ENCODE measurements at regions not wholly inside any gene's neighbourhood (a gene's known extent, or its start where the extent isn't known, plus 50 kb on each side); places are given as distances from the start of the nearest gene placed in this dataset.
A peak's percentile ranks its signal among the peaks of the same experiment; 100 is the strongest.

DNA sequence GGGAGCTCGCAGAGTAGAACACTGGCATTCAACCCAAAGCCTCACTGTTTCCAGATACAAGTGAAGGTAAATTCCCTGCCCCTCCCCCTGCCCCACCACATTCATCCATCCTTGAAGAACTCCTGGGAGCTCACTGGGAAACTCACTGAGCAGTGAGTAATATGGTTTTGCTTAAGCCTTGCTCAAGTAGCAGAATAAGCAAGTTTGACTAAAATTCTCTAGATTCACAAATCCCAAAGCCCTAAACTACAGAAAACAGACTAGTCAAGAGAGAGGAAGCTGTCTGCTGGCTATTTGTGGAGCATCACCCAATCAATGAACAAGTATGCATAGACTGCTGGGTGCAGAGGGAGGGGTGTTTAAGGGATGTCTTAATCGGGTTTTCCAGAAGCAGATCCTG is 82.1 kb downstream of the UNC5CL start:
- DNase-seq: no peak
- H3K27me3 Mint-ChIP-seq (ENCODE audit: low read depth): no peaks in the 10 kb centered on the region
- H3K36me3 Mint-ChIP-seq (ENCODE audit: insufficient read depth in 2 of 2): no peaks in the 10 kb centered on the region
- H3K9me3 Mint-ChIP-seq: no peaks in the 10 kb centered on the region
- no peak for ATAC-seq (replicated peaks in 1 of 2)
- H3K4me1 Mint-ChIP-seq (ENCODE audit: low read depth): peaks cover 4% of the 10 kb centered on the region
- H3K27ac Mint-ChIP-seq: no peak overlapping the region
- H3K4me3 Mint-ChIP-seq: no peak overlapping the region

DNA sequence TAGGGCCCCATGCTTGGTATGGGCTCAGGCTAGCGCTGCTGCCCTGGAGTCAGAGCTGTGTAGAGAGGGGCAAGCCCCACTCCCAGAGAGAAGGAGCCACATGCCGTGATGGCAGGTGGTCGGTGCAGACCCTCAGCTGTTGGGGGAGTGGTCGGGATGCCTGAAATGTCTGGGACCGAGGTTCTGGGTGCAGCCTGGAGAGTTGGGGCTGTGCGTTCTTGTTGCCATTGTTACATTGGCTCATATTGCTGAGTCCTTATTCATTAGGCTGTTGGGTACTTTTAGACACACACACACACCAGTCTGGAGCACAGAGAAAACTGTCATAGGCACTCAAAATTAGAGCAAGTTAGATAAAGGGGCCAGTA is 83.9 kb downstream of the UNC5CL start:
- no peak for DNase-seq
- H3K9me3 Mint-ChIP-seq: no peaks in the 10 kb centered on the region
- H3K4me3 Mint-ChIP-seq: no peak overlapping the region
- no peak overlapping the region for H3K27ac Mint-ChIP-seq
- no peaks in the 10 kb centered on the region for H3K4me1 Mint-ChIP-seq (ENCODE audit: low read depth)
- no peak for ATAC-seq (replicated peaks in 1 of 2)
- H3K27me3 Mint-ChIP-seq (ENCODE audit: low read depth): peaks cover 14% of the 10 kb centered on the region
- no peaks in the 10 kb centered on the region for H3K36me3 Mint-ChIP-seq (ENCODE audit: insufficient read depth in 2 of 2)

DNA sequence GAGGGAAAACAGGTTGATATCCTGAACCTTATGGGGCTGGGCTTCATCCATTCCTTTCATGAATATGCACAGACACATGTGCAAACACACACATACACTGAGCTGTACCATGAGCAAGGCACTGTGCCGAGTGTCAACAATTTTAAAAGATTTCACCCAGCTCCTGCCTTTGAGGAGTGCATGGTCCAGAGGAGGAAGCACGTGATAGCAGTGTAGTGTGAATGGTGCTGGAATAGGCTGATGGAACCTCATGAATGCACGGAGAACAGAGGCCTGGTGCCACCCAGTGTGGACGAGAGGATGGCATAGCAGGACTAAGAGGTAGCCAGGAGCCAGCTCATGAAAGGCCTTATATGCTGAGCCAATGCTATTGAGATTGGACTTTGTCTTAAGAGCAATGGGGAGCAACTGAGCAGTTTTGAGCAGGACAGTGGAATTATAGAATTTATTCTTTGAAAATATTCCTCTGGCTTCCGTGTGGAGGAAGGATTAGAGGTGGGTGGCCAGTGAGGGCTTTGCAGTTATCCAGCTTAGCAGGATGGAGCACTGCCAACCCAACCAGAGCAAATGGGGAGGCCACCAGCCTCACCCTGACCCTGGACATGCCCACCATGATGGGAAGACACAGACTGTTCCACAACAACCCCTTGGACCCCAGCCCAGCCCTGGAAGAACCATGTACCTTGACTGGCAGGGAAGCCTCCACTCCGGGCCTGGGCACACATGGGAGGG is 84.4 kb downstream of the UNC5CL start:
- no peak for DNase-seq
- Mint-ChIP-seq H3K9me3 (no peaks in the 10 kb centered on the region), H3K27ac (no peak overlapping the region), H3K4me3 (no peak overlapping the region), H3K36me3 (ENCODE audit: insufficient read depth in 2 of 2) (no peaks in the 10 kb centered on the region), H3K4me1 (ENCODE audit: low read depth) (no peaks in the 10 kb centered on the region), H3K27me3 (ENCODE audit: low read depth) (peaks cover 19% of the 10 kb centered on the region)
- ATAC-seq (replicated peaks in 1 of 2): no peak

DNA sequence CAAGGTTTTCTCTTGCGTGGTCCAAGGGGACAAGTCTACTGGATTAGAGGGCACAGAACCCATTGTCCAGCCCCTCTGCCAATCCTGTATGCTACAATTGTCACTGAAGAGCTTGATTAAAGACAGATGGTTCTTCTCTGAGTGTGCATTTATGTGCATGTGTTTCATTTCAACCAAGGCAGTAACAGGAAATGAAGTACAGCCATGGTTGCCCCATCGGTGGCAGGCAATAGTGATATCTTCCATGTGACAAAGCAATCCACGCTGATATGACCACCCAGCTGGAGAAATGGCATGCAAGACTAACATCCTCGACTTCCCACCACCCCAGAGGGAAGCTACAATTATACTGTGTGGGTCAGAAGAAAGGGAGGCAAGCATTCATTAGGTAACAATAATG is 85.5 kb downstream of the UNC5CL start:
- peaks cover 21% of the 10 kb centered on the region for H3K27me3 Mint-ChIP-seq (ENCODE audit: low read depth)
- H3K4me3 Mint-ChIP-seq: no peak overlapping the region
- no peaks in the 10 kb centered on the region for H3K9me3 Mint-ChIP-seq
- no peak overlapping the region for H3K27ac Mint-ChIP-seq
- no peaks in the 10 kb centered on the region for H3K4me1 Mint-ChIP-seq (ENCODE audit: low read depth)
- DNase-seq: no peak
- no peak for ATAC-seq (replicated peaks in 1 of 2)
- H3K36me3 Mint-ChIP-seq (ENCODE audit: insufficient read depth in 2 of 2): no peaks in the 10 kb centered on the region

DNA sequence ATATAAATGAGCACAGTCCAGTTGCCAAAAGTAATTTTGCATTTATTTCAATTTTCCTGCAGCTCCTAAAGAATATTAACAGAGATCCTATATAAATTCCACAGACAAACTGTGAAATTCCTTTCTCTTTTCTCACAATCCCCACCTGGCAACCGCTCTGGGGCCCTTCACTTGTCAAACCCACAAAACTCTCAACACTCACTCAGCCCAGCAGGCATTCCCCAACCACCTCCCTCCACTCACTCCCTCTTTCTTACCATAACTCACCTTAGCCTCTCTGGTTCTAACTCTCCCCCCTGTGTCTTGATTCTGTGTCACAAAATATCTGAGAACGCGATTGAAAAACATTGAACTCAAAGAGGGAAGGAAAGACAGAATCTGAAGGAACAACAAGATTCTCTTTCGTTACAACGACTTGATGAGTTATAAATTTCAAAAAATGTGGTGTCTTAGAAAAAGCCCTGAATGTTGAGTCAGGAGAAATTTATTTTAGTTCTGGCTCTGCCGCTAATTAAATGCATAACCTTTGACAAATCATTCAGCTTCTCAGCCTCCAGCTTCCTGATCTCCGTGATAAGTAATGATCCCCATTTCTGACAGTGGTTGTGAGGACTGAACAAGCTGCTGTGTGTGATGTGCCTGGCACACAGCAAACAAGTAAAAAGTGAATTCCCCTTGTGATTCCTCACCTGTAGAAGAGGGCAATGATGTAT is 87.9 kb downstream of the UNC5CL start:
- ATAC-seq (replicated peaks in 1 of 2) (no peak), DNase-seq (no peak)
- H3K9me3 Mint-ChIP-seq: no peaks in the 10 kb centered on the region
- peaks cover 21% of the 10 kb centered on the region for H3K27me3 Mint-ChIP-seq (ENCODE audit: low read depth)
- H3K36me3 Mint-ChIP-seq (ENCODE audit: insufficient read depth in 2 of 2): no peaks in the 10 kb centered on the region
- no peak overlapping the region for H3K4me3 Mint-ChIP-seq
- no peaks in the 10 kb centered on the region for H3K4me1 Mint-ChIP-seq (ENCODE audit: low read depth)
- no peak overlapping the region for H3K27ac Mint-ChIP-seq

DNA sequence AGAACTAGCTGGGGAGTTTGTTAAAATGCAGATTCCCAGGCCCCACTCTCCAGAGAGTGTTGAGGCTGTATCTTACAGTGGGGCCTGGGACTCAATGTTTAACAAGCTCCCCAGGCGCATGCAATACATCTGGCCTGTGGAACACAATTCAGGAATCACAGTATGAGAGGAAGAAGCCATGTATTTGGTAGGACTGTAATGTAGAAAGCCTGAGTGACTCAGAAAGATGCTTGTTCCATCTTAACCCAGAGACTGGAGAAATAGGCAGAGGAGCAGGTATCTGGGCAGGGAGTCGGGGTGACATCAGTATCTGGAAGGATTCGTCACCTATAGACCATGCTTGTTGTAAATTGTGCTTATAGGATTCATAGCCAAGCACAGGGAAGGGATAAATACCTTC is 90.5 kb downstream of the UNC5CL start:
- Mint-ChIP-seq H3K27ac (no peak overlapping the region), H3K36me3 (ENCODE audit: insufficient read depth in 2 of 2) (no peaks in the 10 kb centered on the region), H3K27me3 (ENCODE audit: low read depth) (peaks cover 21% of the 10 kb centered on the region), H3K9me3 (no peaks in the 10 kb centered on the region), H3K4me1 (ENCODE audit: low read depth) (no peaks in the 10 kb centered on the region), H3K4me3 (no peak overlapping the region)
- no peak for DNase-seq
- ATAC-seq (replicated peaks in 1 of 2): peak; percentile 13 to 34

DNA sequence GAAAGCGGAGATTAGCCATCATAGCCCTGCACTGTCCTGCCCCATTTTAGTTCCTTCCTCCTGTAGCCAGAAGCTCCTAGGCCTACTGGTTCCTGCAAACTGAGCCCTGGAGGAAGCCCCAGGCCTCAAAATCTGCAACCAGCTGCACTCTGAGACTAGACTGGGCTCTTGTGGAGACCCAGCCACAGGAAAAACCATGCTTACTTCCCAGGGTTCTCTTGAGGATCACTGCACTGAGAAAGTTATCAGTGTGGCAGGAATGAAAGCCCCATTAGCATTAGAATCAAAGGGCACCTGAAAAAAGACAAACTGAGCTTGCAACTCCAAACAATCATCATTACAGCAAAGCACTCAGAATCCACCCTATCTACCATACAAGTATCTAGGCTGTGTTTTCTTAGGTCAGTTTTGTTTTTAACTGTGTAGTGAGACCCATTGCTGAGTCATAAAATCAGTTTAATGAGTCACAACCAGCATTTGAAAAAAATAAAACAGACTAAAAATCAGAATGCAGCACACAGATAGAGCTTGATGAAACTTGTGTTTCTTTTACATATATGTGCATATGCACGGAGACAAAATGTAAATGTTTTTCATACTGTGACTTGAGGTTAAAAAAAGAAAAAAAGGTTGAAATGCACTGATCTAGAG is 91.0 kb downstream of the UNC5CL start:
- DNase-seq (no peak), ATAC-seq (replicated peaks in 1 of 2) (peak; percentile 81 to 91)
- no peaks in the 10 kb centered on the region for H3K4me1 Mint-ChIP-seq (ENCODE audit: low read depth)
- peaks cover 21% of the 10 kb centered on the region for H3K27me3 Mint-ChIP-seq (ENCODE audit: low read depth)
- no peak overlapping the region for H3K27ac Mint-ChIP-seq
- no peaks in the 10 kb centered on the region for H3K36me3 Mint-ChIP-seq (ENCODE audit: insufficient read depth in 2 of 2)
- no peak overlapping the region for H3K4me3 Mint-ChIP-seq
- no peaks in the 10 kb centered on the region for H3K9me3 Mint-ChIP-seq

DNA sequence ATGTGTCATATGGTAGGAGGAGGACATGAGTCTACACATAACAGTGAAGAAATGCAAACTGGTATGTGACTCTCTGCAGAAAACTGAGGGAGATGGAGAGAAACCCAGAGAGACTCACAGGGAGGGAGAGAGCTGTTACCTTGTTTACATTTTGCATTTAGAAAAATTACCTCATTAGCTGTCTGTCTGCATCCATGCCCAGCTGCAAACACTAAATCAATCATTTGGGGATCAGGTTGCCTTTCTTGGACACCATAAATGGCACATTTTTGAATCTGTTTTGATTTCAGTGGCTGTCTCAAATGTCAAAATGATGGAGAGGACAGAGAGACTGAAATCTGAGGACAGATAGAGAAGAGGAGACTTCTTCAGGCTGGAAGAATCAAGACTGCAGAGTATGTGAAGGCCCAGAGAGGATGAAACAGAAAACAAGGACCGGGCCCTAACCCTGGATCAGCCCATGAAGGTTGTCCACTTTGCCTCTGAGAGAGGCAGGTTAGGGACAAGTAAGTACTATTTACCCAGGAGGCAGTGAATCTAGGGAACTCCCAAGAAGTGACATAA is 92.2 kb downstream of the UNC5CL start:
- Mint-ChIP-seq H3K36me3 (ENCODE audit: insufficient read depth in 2 of 2) (no peaks in the 10 kb centered on the region), H3K9me3 (no peaks in the 10 kb centered on the region), H3K27me3 (ENCODE audit: low read depth) (peaks cover 21% of the 10 kb centered on the region), H3K27ac (no peak overlapping the region), H3K4me3 (no peak overlapping the region), H3K4me1 (ENCODE audit: low read depth) (no peaks in the 10 kb centered on the region)
- ATAC-seq (replicated peaks in 1 of 2): no peak
- DNase-seq: no peak

DNA sequence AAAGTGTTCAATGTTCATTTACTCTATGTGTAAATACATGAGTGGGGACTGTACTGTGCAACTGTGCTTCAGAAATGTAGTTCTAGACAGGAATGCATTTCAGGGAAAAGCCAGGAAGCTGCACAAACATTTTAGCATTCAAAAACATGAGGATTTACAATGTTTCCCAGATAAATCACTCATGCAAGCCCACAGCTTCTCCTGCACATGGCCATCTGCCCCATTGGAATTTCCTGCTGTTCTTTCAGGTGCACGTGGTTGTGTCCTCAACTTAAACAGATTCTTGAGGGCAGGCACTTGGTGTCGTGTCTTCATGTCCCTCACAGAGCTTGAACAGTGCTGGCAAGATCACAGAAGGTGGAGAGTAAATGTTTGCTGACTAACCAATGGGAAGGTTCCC is 101.5 kb downstream of the UNC5CL start:
- Mint-ChIP-seq H3K9me3 (no peaks in the 10 kb centered on the region), H3K36me3 (ENCODE audit: insufficient read depth in 2 of 2) (no peaks in the 10 kb centered on the region), H3K27ac (no peak overlapping the region), H3K4me1 (ENCODE audit: low read depth) (no peaks in the 10 kb centered on the region), H3K27me3 (ENCODE audit: low read depth) (peaks cover 16% of the 10 kb centered on the region), H3K4me3 (no peak overlapping the region)
- no peak for DNase-seq
- no peak for ATAC-seq (replicated peaks in 1 of 2)

DNA sequence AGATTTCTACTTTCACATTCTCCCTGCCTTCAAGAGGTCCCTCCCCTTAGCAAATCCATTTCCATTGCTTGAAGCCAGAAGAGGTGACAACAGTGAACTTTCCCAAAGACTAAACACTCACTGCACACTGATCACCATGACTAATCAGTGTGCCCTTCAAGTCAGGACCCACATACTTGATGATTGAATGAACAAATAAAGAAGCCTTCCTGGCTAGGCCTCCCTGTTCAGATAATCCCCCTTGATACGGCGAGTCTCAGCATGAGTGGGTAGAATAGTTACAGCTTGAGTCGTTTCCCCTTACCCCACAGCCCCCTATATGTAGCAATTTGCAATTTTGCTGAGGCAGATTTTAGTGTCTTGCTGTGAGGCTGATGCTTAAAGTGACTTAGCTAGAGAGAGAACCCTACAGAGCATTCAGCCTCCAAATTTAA is 102.2 kb downstream of the UNC5CL start:
- no peak overlapping the region for H3K4me3 Mint-ChIP-seq
- H3K4me1 Mint-ChIP-seq (ENCODE audit: low read depth): no peaks in the 10 kb centered on the region
- peaks cover 16% of the 10 kb centered on the region for H3K27me3 Mint-ChIP-seq (ENCODE audit: low read depth)
- H3K36me3 Mint-ChIP-seq (ENCODE audit: insufficient read depth in 2 of 2): no peaks in the 10 kb centered on the region
- H3K9me3 Mint-ChIP-seq: no peaks in the 10 kb centered on the region
- DNase-seq (no peak), ATAC-seq (replicated peaks in 1 of 2) (no peak)
- no peak overlapping the region for H3K27ac Mint-ChIP-seq

DNA sequence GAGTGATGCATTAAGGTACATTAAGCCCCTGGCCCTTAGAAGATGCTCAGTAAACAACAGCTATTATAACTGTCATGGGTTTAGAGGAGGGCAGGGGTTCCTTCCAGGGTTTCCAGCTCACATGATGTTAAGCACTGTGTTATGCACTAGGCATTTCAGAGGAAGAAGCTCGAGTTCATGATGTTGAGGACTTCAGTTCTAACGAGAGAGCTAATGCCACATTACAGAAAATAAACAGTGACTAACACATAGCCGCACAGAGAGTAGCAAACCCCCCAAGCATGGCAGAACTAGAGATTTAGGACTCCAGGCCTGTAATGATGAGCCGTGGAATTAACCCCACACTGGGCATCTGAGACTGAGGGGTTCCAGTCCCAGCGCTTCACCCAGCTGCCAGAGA is 105.2 kb downstream of the UNC5CL start:
- Mint-ChIP-seq H3K4me1 (ENCODE audit: low read depth) (no peaks in the 10 kb centered on the region), H3K27me3 (ENCODE audit: low read depth) (peaks cover 8% of the 10 kb centered on the region), H3K4me3 (no peak overlapping the region), H3K36me3 (ENCODE audit: insufficient read depth in 2 of 2) (no peaks in the 10 kb centered on the region), H3K9me3 (no peaks in the 10 kb centered on the region), H3K27ac (no peak overlapping the region)
- DNase-seq (no peak), ATAC-seq (replicated peaks in 1 of 2) (no peak)

DNA sequence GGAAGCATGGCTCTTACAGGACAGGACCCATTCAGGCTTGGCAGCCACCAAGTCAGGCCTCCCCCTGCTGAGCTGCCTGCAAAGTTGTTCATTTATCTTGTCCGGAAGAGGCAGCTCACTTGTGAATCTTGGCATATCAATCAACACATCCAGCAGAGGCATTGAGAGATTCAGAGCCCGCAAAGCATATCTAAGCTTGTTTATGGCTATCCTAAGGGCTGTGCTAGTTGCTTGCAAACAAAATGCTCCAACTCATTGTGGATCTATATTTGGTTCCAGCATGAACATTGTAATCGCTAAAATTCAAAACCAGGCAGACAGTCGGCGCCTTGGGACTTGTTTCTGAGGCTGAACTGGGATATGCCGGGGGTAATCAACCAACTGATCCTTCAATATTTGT is 106.1 kb downstream of the UNC5CL start:
- no peaks in the 10 kb centered on the region for H3K36me3 Mint-ChIP-seq (ENCODE audit: insufficient read depth in 2 of 2)
- no peaks in the 10 kb centered on the region for H3K9me3 Mint-ChIP-seq
- H3K27me3 Mint-ChIP-seq (ENCODE audit: low read depth): peaks cover 8% of the 10 kb centered on the region
- H3K27ac Mint-ChIP-seq: no peak overlapping the region
- H3K4me1 Mint-ChIP-seq (ENCODE audit: low read depth): no peaks in the 10 kb centered on the region
- no peak for DNase-seq
- H3K4me3 Mint-ChIP-seq: no peak overlapping the region
- no peak for ATAC-seq (replicated peaks in 1 of 2)

DNA sequence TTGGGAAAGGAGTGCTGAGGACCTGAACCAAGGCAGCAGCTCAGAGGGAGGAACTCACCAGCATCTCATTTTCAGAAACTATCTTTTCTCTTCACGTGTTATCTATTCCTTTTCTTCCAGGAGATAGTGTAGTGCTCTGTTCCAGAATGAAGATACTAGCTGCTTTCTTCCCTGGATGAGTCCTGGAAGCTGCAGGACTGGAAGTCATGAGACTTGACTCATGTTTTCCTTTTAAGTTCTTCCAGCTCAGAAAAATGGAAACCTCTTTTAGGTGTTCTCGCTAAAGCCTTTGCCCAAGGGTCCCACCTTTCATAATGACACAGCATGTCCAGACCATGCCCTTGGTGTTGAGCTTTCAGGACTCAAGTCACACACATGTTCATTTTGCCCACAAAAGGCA is 106.7 kb downstream of the UNC5CL start:
- no peaks in the 10 kb centered on the region for H3K4me1 Mint-ChIP-seq (ENCODE audit: low read depth)
- ATAC-seq (replicated peaks in 1 of 2): no peak
- no peak overlapping the region for H3K27ac Mint-ChIP-seq
- DNase-seq: no peak
- no peaks in the 10 kb centered on the region for H3K36me3 Mint-ChIP-seq (ENCODE audit: insufficient read depth in 2 of 2)
- no peaks in the 10 kb centered on the region for H3K9me3 Mint-ChIP-seq
- peaks cover 8% of the 10 kb centered on the region for H3K27me3 Mint-ChIP-seq (ENCODE audit: low read depth)
- H3K4me3 Mint-ChIP-seq: no peak overlapping the region
